GM19438 (cell line): ENCODE measurements at regions not wholly inside any gene's neighbourhood (a gene's known extent, or its start where the extent isn't known, plus 50 kb on each side); places are given as distances from the start of the nearest gene placed in this dataset.

Experiments used
- ATAC-seq: cut with Tn5 transposase; IDR thresholded peaks from one replicate; pipeline ENCODE4 v1.9.1; 2021; ENCODE audit warnings: low read depth; ENCODE audit not compliant: unreplicated experiment

GRCh38 chr11:123378096-123378495 is 52.0 kb upstream of the GRAMD1B start:
- no peak for ATAC-seq

- no peak for ATAC-seq
These were observed 52.7 kb upstream of the GRAMD1B start for GRCh38 chr11:123377355-123377754.

- ATAC-seq = no peak
These were observed 54.2 kb upstream of the GRAMD1B start for GRCh38 chr11:123375832-123376231.

GRCh38 chr11:123374622-123374968 is 55.5 kb upstream of the GRAMD1B start:
- ATAC-seq = no peak

- no peak for ATAC-seq
These were observed 56.1 kb upstream of the GRAMD1B start for GRCh38 chr11:123373754-123374621.

- ATAC-seq = no peak
These were observed 58.4 kb upstream of the GRAMD1B start for GRCh38 chr11:123371506-123372297.

GRCh38 chr11:123366924-123367323 is 63.1 kb upstream of the GRAMD1B start:
- ATAC-seq = no peak

- no peak for ATAC-seq
These were observed 64.1 kb upstream of the GRAMD1B start for GRCh38 chr11:123365955-123366354.

- no peak for ATAC-seq
These were observed 66.0 kb upstream of the GRAMD1B start for GRCh38 chr11:123364080-123364479.

GRCh38 chr11:123363556-123363955 is 66.5 kb upstream of the GRAMD1B start:
- no peak for ATAC-seq

- ATAC-seq = no peak
These were observed 67.1 kb upstream of the GRAMD1B start for GRCh38 chr11:123362941-123363340.

- ATAC-seq = no peak
These were observed 67.9 kb upstream of the GRAMD1B start for GRCh38 chr11:123362186-123362585.

GRCh38 chr11:123361110-123361509 is 69.0 kb upstream of the GRAMD1B start:
- ATAC-seq = no peak

- no peak for ATAC-seq
These were observed 69.7 kb upstream of the GRAMD1B start for GRCh38 chr11:123360267-123360936.

- ATAC-seq = no peak
These were observed 71.9 kb upstream of the GRAMD1B start for GRCh38 chr11:123357990-123358827.

- ATAC-seq = no peak
These were observed 72.6 kb upstream of the GRAMD1B start for GRCh38 chr11:123357353-123357989.

- ATAC-seq = no peak
These were observed 73.5 kb upstream of the GRAMD1B start for GRCh38 chr11:123356539-123356938.

GRCh38 chr11:123354371-123354975 is 75.6 kb upstream of the GRAMD1B start:
- ATAC-seq = no peak

- ATAC-seq = no peak
These were observed 78.7 kb upstream of the GRAMD1B start for GRCh38 chr11:123351375-123351774.
